BE2C (cell line): ENCODE measurements at regions not wholly inside any gene's neighbourhood (a gene's known extent, or its start where the extent isn't known, plus 50 kb on each side); places are given as distances from the start of the nearest gene placed in this dataset.
A peak's percentile ranks its signal among the peaks of the same experiment; 100 is the strongest.

Experiments
- DNase-seq: peaks from one replicate; pipeline ENCODE4 v3.0.0-alpha.2; 2020
- H3K27me3 ChIP-seq: fragments of 250-450 bp; sonication (Bioruptor Pico); 2 replicates; pipeline ENCODE4 v1.5.1; 2020; ENCODE audit warnings: mild to moderate bottlenecking
- H3K36me3 ChIP-seq: fragments of 250-450 bp; sonication (Bioruptor Pico); 2 replicates; pipeline ENCODE4 v1.5.1; 2020; ENCODE audit warnings: mild to moderate bottlenecking
- H3K4me1 ChIP-seq: fragments of 250-450 bp; sonication (Bioruptor Pico); 2 replicates; pipeline ENCODE4 v1.5.1; 2020
- H3K4me3 ChIP-seq: 2 replicates; pipeline ENCODE4 v1.5.1; 2011; ENCODE audit warnings: low read depth, low read length
- H3K9me3 ChIP-seq: fragments of 250-450 bp; sonication (Bioruptor Pico); 2 replicates; pipeline ENCODE4 v1.5.1; 2020
- CTCF ChIP-seq: IDR thresholded peaks from 2 replicates; pipeline ENCODE4 v1.5.1; 2012; ENCODE audit warnings: mild to moderate bottlenecking, low read depth, low read length

- Histone ChIP-seq H3K4me1 (no peaks in the 10 kb centered on the region), H3K9me3 (0 out of 2 replicates have a peak, but pooled peaks cover 4% of the 10 kb centered on the region), H3K4me3 (no peak overlapping the region), H3K27me3 (no peaks in the 10 kb centered on the region), H3K36me3 (no peaks in the 10 kb centered on the region)
- DNase-seq: no peak
- TF ChIP-seq CTCF: no peak
These were observed 602.9 kb upstream of the ST8SIA4 start for GRCh38 chr5:101505891-101506570.

DNA sequence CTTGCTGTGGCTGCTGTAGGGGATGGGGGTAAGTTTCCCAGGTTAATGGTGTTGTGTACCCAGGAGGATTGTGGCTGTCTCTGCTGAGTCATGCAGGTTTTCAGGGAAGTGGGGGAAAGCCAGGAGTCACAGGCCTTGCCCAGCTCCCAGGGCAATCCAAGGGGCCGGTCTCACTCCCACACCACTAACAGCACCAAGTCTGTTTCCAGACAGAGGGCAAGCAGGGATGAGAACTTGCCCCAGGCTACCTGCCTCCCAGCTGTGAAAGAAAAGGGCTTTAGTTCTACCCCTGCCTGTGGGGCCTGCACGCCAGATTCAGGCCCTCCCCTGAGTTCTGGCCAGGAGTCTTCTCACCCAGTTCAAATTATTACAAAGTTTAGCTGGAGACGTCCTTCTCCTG lies 579.8 kb upstream of the ST8SIA4 start:
- peak; percentile 11 for DNase-seq
- H3K9me3 ChIP-seq: no peaks in the 10 kb centered on the region
- H3K36me3 ChIP-seq: no peaks in the 10 kb centered on the region
- H3K27me3 ChIP-seq: no peaks in the 10 kb centered on the region
- TF ChIP-seq CTCF: no peak
- H3K4me1 ChIP-seq: no peaks in the 10 kb centered on the region
- no peak overlapping the region for H3K4me3 ChIP-seq

- no peak for TF ChIP-seq CTCF
- DNase-seq: no peak
These were observed 570.4 kb upstream of the ST8SIA4 start for GRCh38 chr5:101473483-101473882.

GRCh38 chr5:101461455-101461854 lies 558.4 kb upstream of the ST8SIA4 start:
- no peak overlapping the region for H3K4me3 ChIP-seq
- no peak for TF ChIP-seq CTCF
- no peaks in the 10 kb centered on the region for H3K9me3 ChIP-seq
- H3K27me3 ChIP-seq: no peaks in the 10 kb centered on the region
- no peak for DNase-seq
- no peaks in the 10 kb centered on the region for H3K4me1 ChIP-seq
- H3K36me3 ChIP-seq: no peaks in the 10 kb centered on the region

More at GRCh38 chr5:101473483-101473882, 570.4 kb upstream of the ST8SIA4 start:
- H3K27me3 ChIP-seq: no peaks in the 10 kb centered on the region
- H3K36me3 ChIP-seq: no peaks in the 10 kb centered on the region
- H3K9me3 ChIP-seq: no peaks in the 10 kb centered on the region
- H3K4me3 ChIP-seq: no peak overlapping the region
- H3K4me1 ChIP-seq: peaks cover 6% of the 10 kb centered on the region

- TF ChIP-seq CTCF: no peak
- no peak for DNase-seq
- H3K27me3 ChIP-seq: no peaks in the 10 kb centered on the region
- no peaks in the 10 kb centered on the region for H3K4me1 ChIP-seq
- no peak overlapping the region for H3K4me3 ChIP-seq
- no peaks in the 10 kb centered on the region for H3K9me3 ChIP-seq
- no peaks in the 10 kb centered on the region for H3K36me3 ChIP-seq
These were observed 555.5 kb upstream of the ST8SIA4 start for GRCh38 chr5:101458587-101458986.

- Histone ChIP-seq H3K36me3 (no peaks in the 10 kb centered on the region), H3K9me3 (no peaks in the 10 kb centered on the region), H3K27me3 (no peaks in the 10 kb centered on the region), H3K4me3 (no peak overlapping the region), H3K4me1 (no peaks in the 10 kb centered on the region)
- TF ChIP-seq CTCF: no peak
- DNase-seq: no peak
These were observed 552.8 kb upstream of the ST8SIA4 start for GRCh38 chr5:101455851-101456250.
